ENCODE measurements at regions not wholly inside any gene's neighbourhood (a gene's known extent, or its start where the extent isn't known, plus 50 kb on each side); places are given as distances from the start of the nearest gene placed in this dataset.
A peak's percentile ranks its signal among the peaks of the same experiment; 100 is the strongest.

GRCh38 chr5:145680169-145680568, 155.0 kb downstream of the PRELID2 start:
- peak; percentile 35 for TF ChIP-seq CTCF (IDR thresholded peaks at IDR 0.05; ENCODE audit: borderline replicate concordance, extremely low read depth, low read length, poor library complexity, severe bottlenecking)
- TF ChIP-seq EZH2 (IDR thresholded peaks at IDR 0.05; ENCODE audit: borderline replicate concordance, low read depth, low read length, severe bottlenecking) = no peak
